ENCODE measurements at regions not wholly inside any gene's neighbourhood (a gene's known extent, or its start where the extent isn't known, plus 50 kb on each side); places are given as distances from the start of the nearest gene placed in this dataset.

GRCh38 chr18:11316546-11316945, 167.2 kb upstream of the PIEZO2 start:
- DNase-seq: no peak
- no peak overlapping the region for H3K4me3 ChIP-seq
- no peaks in the 10 kb centered on the region for H3K36me3 ChIP-seq
- no peaks in the 10 kb centered on the region for H3K27me3 ChIP-seq
- H3K27ac ChIP-seq: no peak overlapping the region
- no peaks in the 10 kb centered on the region for H3K9me3 ChIP-seq
- TF ChIP-seq CTCF (IDR thresholded peaks at IDR 0.05) (no peak), POLR2A (IDR thresholded peaks at IDR 0.05) (no peak)
- intact Hi-C loops (cut with DNase I): loop anchor here in 3 of 10 donors (10.0 kb wide), 1 partner anchor 198 kb away; no protein-coding TSS in a partner anchor
- no peaks in the 10 kb centered on the region for H3K4me1 ChIP-seq
- no peak for ATAC-seq

GRCh38 chr18:11310476-11311086, 161.2 kb upstream of the PIEZO2 start:
- peak in 3 of 4 donors; percentile 64 to 83 (median 76) for ATAC-seq
- DNase-seq: peak in 3 of 5 donors; percentile 25 to 39 (median 31)
- no peak overlapping the region for H3K27ac ChIP-seq
- intact Hi-C loops (cut with DNase I): loop anchor here in 7 of 10 donors (2.0 to 10.0 kb wide), 6 partner anchors 76 to 247 kb away; no protein-coding TSS in a partner anchor
- peak; percentile 40 to 71 (median 61) for TF ChIP-seq CTCF (IDR thresholded peaks at IDR 0.05)
- no peak for TF ChIP-seq POLR2A (IDR thresholded peaks at IDR 0.05)
- H3K4me1 ChIP-seq: no peaks in the 10 kb centered on the region
- no peak overlapping the region for H3K4me3 ChIP-seq
- 88 to 92% (median 90%) methylated on average over 1 of the region's 1 CpG for WGBS, 4 donors
- H3K9me3 ChIP-seq: no peaks in the 10 kb centered on the region
- H3K27me3 ChIP-seq: no peaks in the 10 kb centered on the region
- no peaks in the 10 kb centered on the region for H3K36me3 ChIP-seq

GRCh38 chr18:11309172-11309571, 159.8 kb upstream of the PIEZO2 start:
- TF ChIP-seq CTCF (IDR thresholded peaks at IDR 0.05) (no peak), POLR2A (IDR thresholded peaks at IDR 0.05) (no peak)
- intact Hi-C loops (cut with DNase I): loop anchor here in 1 of 10 donors (5.0 kb wide), 1 partner anchor 78 kb away; no protein-coding TSS in a partner anchor
- 89 to 94% (median 89%) methylated on average over 3 of the region's 3 CpGs for WGBS, 4 donors

GRCh38 chr18:11308499-11308898, 159.1 kb upstream of the PIEZO2 start:
- Histone ChIP-seq H3K36me3 (no peaks in the 10 kb centered on the region), H3K9me3 (no peaks in the 10 kb centered on the region), H3K27ac (no peak overlapping the region), H3K27me3 (no peaks in the 10 kb centered on the region), H3K4me3 (no peak overlapping the region), H3K4me1 (no peaks in the 10 kb centered on the region)
- intact Hi-C loops (cut with DNase I): loop anchor here in 1 of 10 donors (5.0 kb wide), 1 partner anchor 79 kb away; no protein-coding TSS in a partner anchor
- WGBS, 4 donors: 77 to 80% (median 79%) methylated on average over 5 of the region's 5 CpGs
- DNase-seq (no peak), ATAC-seq (no peak)
- TF ChIP-seq POLR2A (IDR thresholded peaks at IDR 0.05): no peak
- TF ChIP-seq CTCF (IDR thresholded peaks at IDR 0.05): no peak

More at GRCh38 chr18:11309172-11309571, 159.8 kb upstream of the PIEZO2 start:
- no peak overlapping the region for H3K27ac ChIP-seq
- no peaks in the 10 kb centered on the region for H3K27me3 ChIP-seq
- H3K4me1 ChIP-seq: no peaks in the 10 kb centered on the region
- ATAC-seq (no peak), DNase-seq (no peak)
- H3K4me3 ChIP-seq: no peak overlapping the region
- H3K9me3 ChIP-seq: no peaks in the 10 kb centered on the region
- H3K36me3 ChIP-seq: no peaks in the 10 kb centered on the region
